Spleen (tissue), 7 donors: ENCODE measurements at regions not wholly inside any gene's neighbourhood (a gene's known extent, or its start where the extent isn't known, plus 50 kb on each side); places are given as distances from the start of the nearest gene placed in this dataset.

Source experiments
- CTCF ChIP-seq, 11 experiments: fragments of 200-600 bp in 7 of 11; fragments of 450-650 bp in 4 of 11; sonication (generic) in 4 of 11; IDR thresholded peaks in 8 of 11; conservative IDR thresholded peaks in 3 of 11; 1 replicate in 7 of 11; 2 replicates in 4 of 11; pipeline versions ENCODE4 v1.4.0 to v1.8.0; 2016 to 2021; ENCODE audit warnings: antibody characterized with exemption in 11 of 11, inconsistent platforms in 4 of 11, mild to moderate bottlenecking in 1 of 11
- POLR2A ChIP-seq, 3 donors: fragments of 450-650 bp; IDR thresholded peaks; one replicate each; pipeline ENCODE4 v1.5.1; 2017; ENCODE audit warnings: antibody characterized with exemption in 3 of 3, mild to moderate bottlenecking in 1 of 3
- donor health status: DM: no; HTN: no; CAD: no; lungs with moderate emphysema.
- donor health status: DM: no; HTN: no; CAD: no.
- donor health status: DM: no; HTN: no; CAD: no.

- TF ChIP-seq CTCF (IDR thresholded peaks at IDR 0.05 in 8 of 11, conservative IDR thresholded peaks at IDR 0.05 in 3 of 11): no peak
- TF ChIP-seq POLR2A (IDR thresholded peaks at IDR 0.05): no peak
Measured at GRCh38 chr7:131948434-131949053, 392.1 kb upstream of the PODXL start.
